SK-N-SH treated with all-trans-retinoic acid at 6 μM for 48 hours (cell line): ENCODE measurements at regions not wholly inside any gene's neighbourhood (a gene's known extent, or its start where the extent isn't known, plus 50 kb on each side); places are given as distances from the start of the nearest gene placed in this dataset.

Source experiments
- ATAC-seq: fragments of 200-7000 bp; cut with Tn5 transposase; 3 replicates; pipeline ENCODE4 v1.9.1; 2020; ENCODE audit warnings: mild to moderate bottlenecking, moderate library complexity
- ARNTL ChIP-seq: fragments of 450-650 bp; formaldehyde crosslinking; IDR thresholded peaks from 2 replicates; pipeline ENCODE4 v1.5.0; 2020; ENCODE audit warnings: low read depth, mild to moderate bottlenecking, moderate library complexity, borderline replicate concordance
- BACH2 ChIP-seq: fragments of 250-450 bp; sonication (Bioruptor Pico); IDR thresholded peaks from 2 replicates; pipeline ENCODE4 v1.9.0; 2021; ENCODE audit warnings: mild to moderate bottlenecking, borderline replicate concordance
- CSDC2 ChIP-seq: fragments of 250-450 bp; sonication (Bioruptor Pico); IDR thresholded peaks from 2 replicates; pipeline ENCODE4 v1.5.0; 2020; ENCODE audit warnings: mild to moderate bottlenecking, moderate library complexity
- ESRRG ChIP-seq: fragments of 250-450 bp; sonication (Bioruptor Pico); IDR thresholded peaks from 2 replicates; pipeline ENCODE4 v1.6.1; 2021; ENCODE audit warnings: mild to moderate bottlenecking
- GLIS3 ChIP-seq: fragments of 250-450 bp; sonication (Bioruptor Pico); IDR thresholded peaks from 2 replicates; pipeline ENCODE4 v1.5.0; 2020; ENCODE audit warnings: mild to moderate bottlenecking, moderate library complexity
- OSR1 ChIP-seq: fragments of 250-450 bp; sonication (Bioruptor Pico); IDR thresholded peaks from 2 replicates; pipeline ENCODE4 v1.8.0; 2022; ENCODE audit warnings: moderate library complexity, mild to moderate bottlenecking, inconsistent platforms
- POU6F1 ChIP-seq: fragments of 250-450 bp; sonication (Bioruptor Pico); IDR thresholded peaks from 2 replicates; pipeline ENCODE4 v1.8.0; 2021; ENCODE audit warnings: low read depth, mild to moderate bottlenecking, moderate library complexity, borderline replicate concordance
- PPARA ChIP-seq: fragments of 250-450 bp; sonication (Bioruptor Pico); IDR thresholded peaks from 2 replicates; pipeline ENCODE4 v1.5.0; 2020; ENCODE audit warnings: mild to moderate bottlenecking, borderline replicate concordance
- RARB ChIP-seq: fragments of 250-450 bp; sonication (Bioruptor Pico); IDR thresholded peaks from 2 replicates; pipeline ENCODE4 v1.8.0; 2021; ENCODE audit warnings: mild to moderate bottlenecking, moderate library complexity
- SNAI2 ChIP-seq: fragments of 250-450 bp; sonication (Bioruptor Pico); IDR thresholded peaks from 2 replicates; pipeline ENCODE4 v1.5.0; 2020; ENCODE audit warnings: mild to moderate bottlenecking, moderate library complexity
- TCF4 ChIP-seq: fragments of 250-450 bp; sonication (Bioruptor Pico); IDR thresholded peaks from 2 replicates; pipeline ENCODE4 v1.8.0; 2021; ENCODE audit warnings: mild to moderate bottlenecking, moderate library complexity, borderline replicate concordance
- ZC3H10 ChIP-seq: fragments of 250-450 bp; sonication (Bioruptor Pico); IDR thresholded peaks from 2 replicates; pipeline ENCODE4 v1.5.1; 2021; ENCODE audit warnings: mild to moderate bottlenecking, moderate library complexity
- ZFP3 ChIP-seq: fragments of 250-450 bp; sonication (Bioruptor Pico); IDR thresholded peaks from 2 replicates; pipeline ENCODE4 v1.5.0; 2020; ENCODE audit warnings: mild to moderate bottlenecking, moderate library complexity
- ZFP30 ChIP-seq: fragments of 450-650 bp; formaldehyde crosslinking; IDR thresholded peaks from 2 replicates; pipeline ENCODE4 v1.5.0; 2022; ENCODE audit warnings: mild to moderate bottlenecking, moderate library complexity
- ZNF565 ChIP-seq: fragments of 450-650 bp; formaldehyde crosslinking; conservative IDR thresholded peaks from 2 replicates; pipeline ENCODE4 v1.5.0; 2020; ENCODE audit warnings: low read depth, mild to moderate bottlenecking, moderate library complexity
- ZNF70 ChIP-seq: fragments of 450-650 bp; formaldehyde crosslinking; IDR thresholded peaks from 2 replicates; pipeline ENCODE4 v1.5.0; 2020; ENCODE audit warnings: mild to moderate bottlenecking, moderate library complexity
- TF ChIP-seq, protein P1 (sequence below): fragments of 250-450 bp; sonication (Bioruptor Pico); IDR thresholded peaks from 2 replicates; pipeline ENCODE4 v1.8.0; 2020; ENCODE audit warnings: mild to moderate bottlenecking, moderate library complexity, borderline replicate concordance
- TF ChIP-seq, protein P2 (sequence below): fragments of 250-450 bp; sonication (Bioruptor Pico); IDR thresholded peaks from 2 replicates; pipeline ENCODE4 v1.5.1; 2020; ENCODE audit warnings: low read depth, mild to moderate bottlenecking, moderate library complexity
- TF ChIP-seq, protein P3 (sequence below): fragments of 250-450 bp; sonication (Bioruptor Pico); IDR thresholded peaks from 2 replicates; pipeline ENCODE4 v1.5.0; 2020; ENCODE audit warnings: mild to moderate bottlenecking, moderate library complexity
- TF ChIP-seq, protein P4 (sequence below): fragments of 250-450 bp; sonication (Bioruptor Pico); IDR thresholded peaks from 2 replicates; pipeline ENCODE4 v1.5.1; 2021; ENCODE audit warnings: mild to moderate bottlenecking, moderate library complexity

- TF ChIP-seq ZFP3 (no peak), TCF4 (CRISPR knock-in tag) (no peak), GLIS3 (CRISPR knock-in tag) (no peak), ZNF565 (CRISPR knock-in tag) (no peak)
- TF ChIP-seq, protein P1, sequence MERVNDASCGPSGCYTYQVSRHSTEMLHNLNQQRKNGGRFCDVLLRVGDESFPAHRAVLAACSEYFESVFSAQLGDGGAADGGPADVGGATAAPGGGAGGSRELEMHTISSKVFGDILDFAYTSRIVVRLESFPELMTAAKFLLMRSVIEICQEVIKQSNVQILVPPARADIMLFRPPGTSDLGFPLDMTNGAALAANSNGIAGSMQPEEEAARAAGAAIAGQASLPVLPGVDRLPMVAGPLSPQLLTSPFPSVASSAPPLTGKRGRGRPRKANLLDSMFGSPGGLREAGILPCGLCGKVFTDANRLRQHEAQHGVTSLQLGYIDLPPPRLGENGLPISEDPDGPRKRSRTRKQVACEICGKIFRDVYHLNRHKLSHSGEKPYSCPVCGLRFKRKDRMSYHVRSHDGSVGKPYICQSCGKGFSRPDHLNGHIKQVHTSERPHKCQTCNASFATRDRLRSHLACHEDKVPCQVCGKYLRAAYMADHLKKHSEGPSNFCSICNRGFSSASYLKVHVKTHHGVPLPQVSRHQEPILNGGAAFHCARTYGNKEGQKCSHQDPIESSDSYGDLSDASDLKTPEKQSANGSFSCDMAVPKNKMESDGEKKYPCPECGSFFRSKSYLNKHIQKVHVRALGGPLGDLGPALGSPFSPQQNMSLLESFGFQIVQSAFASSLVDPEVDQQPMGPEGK (CRISPR knock-in tag): no peak
- TF ChIP-seq, all 23 proteins: peak for 0
These were observed 65.9 kb upstream of the C14orf180 start (continued) for GRCh38 chr14:104513641-104514046.

- no peak for ATAC-seq
- TF ChIP-seq ZNF70 (no peak), ZFP30 (CRISPR knock-in tag) (no peak)
- TF ChIP-seq, protein P1 (CRISPR knock-in tag): no peak
- TF ChIP-seq, protein P2, sequence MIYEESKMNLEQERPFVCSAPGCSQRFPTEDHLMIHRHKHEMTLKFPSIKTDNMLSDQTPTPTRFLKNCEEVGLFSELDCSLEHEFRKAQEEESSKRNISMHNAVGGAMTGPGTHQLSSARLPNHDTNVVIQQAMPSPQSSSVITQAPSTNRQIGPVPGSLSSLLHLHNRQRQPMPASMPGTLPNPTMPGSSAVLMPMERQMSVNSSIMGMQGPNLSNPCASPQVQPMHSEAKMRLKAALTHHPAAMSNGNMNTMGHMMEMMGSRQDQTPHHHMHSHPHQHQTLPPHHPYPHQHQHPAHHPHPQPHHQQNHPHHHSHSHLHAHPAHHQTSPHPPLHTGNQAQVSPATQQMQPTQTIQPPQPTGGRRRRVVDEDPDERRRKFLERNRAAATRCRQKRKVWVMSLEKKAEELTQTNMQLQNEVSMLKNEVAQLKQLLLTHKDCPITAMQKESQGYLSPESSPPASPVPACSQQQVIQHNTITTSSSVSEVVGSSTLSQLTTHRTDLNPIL: no peak
- TF ChIP-seq, all 23 proteins: peak for 0
These were observed 65.3 kb upstream of the C14orf180 start for GRCh38 chr14:104514156-104514848.

GRCh38 chr14:104515059-104515810, 64.3 kb upstream of the C14orf180 start:
- ATAC-seq: no peak

More at GRCh38 chr14:104515059-104515810, 64.3 kb upstream of the C14orf180 start:
- no peak for TF ChIP-seq ARNTL (CRISPR knock-in tag)
- TF ChIP-seq, protein P3, sequence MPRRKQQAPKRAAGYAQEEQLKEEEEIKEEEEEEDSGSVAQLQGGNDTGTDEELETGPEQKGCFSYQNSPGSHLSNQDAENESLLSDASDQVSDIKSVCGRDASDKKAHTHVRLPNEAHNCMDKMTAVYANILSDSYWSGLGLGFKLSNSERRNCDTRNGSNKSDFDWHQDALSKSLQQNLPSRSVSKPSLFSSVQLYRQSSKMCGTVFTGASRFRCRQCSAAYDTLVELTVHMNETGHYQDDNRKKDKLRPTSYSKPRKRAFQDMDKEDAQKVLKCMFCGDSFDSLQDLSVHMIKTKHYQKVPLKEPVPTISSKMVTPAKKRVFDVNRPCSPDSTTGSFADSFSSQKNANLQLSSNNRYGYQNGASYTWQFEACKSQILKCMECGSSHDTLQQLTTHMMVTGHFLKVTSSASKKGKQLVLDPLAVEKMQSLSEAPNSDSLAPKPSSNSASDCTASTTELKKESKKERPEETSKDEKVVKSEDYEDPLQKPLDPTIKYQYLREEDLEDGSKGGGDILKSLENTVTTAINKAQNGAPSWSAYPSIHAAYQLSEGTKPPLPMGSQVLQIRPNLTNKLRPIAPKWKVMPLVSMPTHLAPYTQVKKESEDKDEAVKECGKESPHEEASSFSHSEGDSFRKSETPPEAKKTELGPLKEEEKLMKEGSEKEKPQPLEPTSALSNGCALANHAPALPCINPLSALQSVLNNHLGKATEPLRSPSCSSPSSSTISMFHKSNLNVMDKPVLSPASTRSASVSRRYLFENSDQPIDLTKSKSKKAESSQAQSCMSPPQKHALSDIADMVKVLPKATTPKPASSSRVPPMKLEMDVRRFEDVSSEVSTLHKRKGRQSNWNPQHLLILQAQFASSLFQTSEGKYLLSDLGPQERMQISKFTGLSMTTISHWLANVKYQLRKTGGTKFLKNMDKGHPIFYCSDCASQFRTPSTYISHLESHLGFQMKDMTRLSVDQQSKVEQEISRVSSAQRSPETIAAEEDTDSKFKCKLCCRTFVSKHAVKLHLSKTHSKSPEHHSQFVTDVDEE (CRISPR knock-in tag): no peak
- TF ChIP-seq, protein P4, sequence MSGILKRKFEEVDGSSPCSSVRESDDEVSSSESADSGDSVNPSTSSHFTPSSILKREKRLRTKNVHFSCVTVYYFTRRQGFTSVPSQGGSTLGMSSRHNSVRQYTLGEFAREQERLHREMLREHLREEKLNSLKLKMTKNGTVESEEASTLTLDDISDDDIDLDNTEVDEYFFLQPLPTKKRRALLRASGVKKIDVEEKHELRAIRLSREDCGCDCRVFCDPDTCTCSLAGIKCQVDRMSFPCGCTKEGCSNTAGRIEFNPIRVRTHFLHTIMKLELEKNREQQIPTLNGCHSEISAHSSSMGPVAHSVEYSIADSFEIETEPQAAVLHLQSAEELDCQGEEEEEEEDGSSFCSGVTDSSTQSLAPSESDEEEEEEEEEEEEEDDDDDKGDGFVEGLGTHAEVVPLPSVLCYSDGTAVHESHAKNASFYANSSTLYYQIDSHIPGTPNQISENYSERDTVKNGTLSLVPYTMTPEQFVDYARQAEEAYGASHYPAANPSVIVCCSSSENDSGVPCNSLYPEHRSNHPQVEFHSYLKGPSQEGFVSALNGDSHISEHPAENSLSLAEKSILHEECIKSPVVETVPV (CRISPR knock-in tag): no peak
- TF ChIP-seq, protein P1 (CRISPR knock-in tag): no peak
- TF ChIP-seq ESRRG (CRISPR knock-in tag): no peak
- TF ChIP-seq ZFP3: no peak
- no peak for TF ChIP-seq BACH2 (CRISPR knock-in tag)
- TF ChIP-seq RARB (CRISPR knock-in tag): no peak
- TF ChIP-seq ZC3H10 (CRISPR knock-in tag): no peak
- TF ChIP-seq OSR1 (CRISPR knock-in tag): no peak
- TF ChIP-seq PPARA: no peak
- TF ChIP-seq ZFP30 (CRISPR knock-in tag): no peak
- no peak for TF ChIP-seq SNAI2
- no peak for TF ChIP-seq POU6F1 (CRISPR knock-in tag)
- no peak for TF ChIP-seq ZNF565 (CRISPR knock-in tag)
- TF ChIP-seq CSDC2 (CRISPR knock-in tag): no peak
- TF ChIP-seq ZNF70: no peak
- TF ChIP-seq, protein P2: no peak
